D721Med (cell line): ENCODE measurements at regions not wholly inside any gene's neighbourhood (a gene's known extent, or its start where the extent isn't known, plus 50 kb on each side); places are given as distances from the start of the nearest gene placed in this dataset.

ENCODE experiments used
- DNase-seq: peaks from one replicate; pipeline ENCODE4 v3.0.0; 2011; ENCODE audit warnings: low spot score; ENCODE audit not compliant: insufficient read length
- FAIRE-seq: peaks from 2 replicates; lab custom pipeline; 2011; peaks lifted over from hg19 to GRCh38; lab: Jason Lieb, UNC
- TF ChIP-seq, protein P1 (sequence below): IDR thresholded peaks from 2 replicates; pipeline ENCODE4 v1.5.1; 2012; ENCODE audit warnings: mild to moderate bottlenecking, control low read depth; ENCODE audit not compliant: insufficient read depth; ENCODE audit errors: missing control alignments

DNA sequence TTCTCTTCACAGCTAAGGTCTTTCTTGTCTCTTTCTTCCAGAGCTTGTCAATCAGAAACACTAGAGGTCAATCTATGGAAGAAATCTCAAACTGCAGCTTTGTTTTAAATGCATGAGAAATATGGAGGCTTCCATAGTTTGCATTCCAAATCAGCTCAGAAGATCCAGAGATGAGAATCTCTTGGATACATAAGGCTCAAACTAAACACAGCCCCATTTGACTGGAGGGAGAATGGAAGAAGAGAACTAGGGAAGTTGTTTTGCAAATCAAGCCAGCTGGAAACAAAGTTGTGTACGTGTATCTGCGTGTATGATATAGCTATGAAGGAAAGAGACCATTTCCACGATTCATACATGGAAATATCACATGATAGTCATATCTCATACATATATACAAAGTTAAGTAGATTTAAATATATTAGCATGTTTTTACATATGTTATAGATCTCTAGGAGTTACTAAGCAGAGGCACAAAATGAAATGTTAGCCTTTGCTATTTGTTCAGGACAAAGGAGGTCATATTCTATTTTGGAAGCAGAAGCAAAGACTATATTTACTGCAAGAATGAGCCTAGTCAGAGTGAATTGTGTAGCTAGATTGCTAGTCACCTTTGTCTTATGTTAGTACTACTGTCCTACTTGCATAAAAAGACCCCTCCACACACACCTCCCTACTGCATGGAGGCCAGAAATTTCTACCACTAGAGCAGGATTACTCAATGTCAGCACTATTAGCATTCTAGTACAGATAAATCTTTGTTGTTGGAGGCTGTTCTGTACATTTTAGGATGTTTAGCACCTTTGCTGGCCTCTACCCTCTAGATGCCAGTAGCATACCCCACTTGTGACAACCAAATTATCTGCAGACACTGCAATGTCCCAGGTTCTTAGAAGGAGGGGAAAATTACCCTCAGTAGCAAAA lies 303.5 kb upstream of the CHAC2 start:
- FAIRE-seq (no peak), DNase-seq (no peak)
- TF ChIP-seq, protein P1, sequence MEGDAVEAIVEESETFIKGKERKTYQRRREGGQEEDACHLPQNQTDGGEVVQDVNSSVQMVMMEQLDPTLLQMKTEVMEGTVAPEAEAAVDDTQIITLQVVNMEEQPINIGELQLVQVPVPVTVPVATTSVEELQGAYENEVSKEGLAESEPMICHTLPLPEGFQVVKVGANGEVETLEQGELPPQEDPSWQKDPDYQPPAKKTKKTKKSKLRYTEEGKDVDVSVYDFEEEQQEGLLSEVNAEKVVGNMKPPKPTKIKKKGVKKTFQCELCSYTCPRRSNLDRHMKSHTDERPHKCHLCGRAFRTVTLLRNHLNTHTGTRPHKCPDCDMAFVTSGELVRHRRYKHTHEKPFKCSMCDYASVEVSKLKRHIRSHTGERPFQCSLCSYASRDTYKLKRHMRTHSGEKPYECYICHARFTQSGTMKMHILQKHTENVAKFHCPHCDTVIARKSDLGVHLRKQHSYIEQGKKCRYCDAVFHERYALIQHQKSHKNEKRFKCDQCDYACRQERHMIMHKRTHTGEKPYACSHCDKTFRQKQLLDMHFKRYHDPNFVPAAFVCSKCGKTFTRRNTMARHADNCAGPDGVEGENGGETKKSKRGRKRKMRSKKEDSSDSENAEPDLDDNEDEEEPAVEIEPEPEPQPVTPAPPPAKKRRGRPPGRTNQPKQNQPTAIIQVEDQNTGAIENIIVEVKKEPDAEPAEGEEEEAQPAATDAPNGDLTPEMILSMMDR, result no peak

DNA sequence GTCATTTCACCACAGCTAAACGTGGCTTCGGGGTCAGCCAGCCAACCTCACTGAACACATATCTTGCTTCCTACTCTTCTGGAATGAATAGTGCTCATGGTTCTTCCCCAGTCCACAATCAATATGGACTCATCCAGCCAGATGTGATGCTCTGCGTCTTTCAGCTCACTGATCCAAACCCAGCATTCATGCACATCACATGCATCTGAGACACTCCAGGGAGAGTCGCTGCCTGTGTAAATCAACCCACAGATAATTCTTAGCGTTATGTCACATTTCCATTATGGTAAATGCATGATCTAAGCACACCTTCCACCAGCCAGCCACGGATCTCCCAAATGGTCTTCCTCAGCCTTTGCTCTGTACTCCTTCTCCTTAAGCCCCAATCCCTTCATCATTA lies 306.7 kb upstream of the CHAC2 start:
- TF ChIP-seq, protein P1, result no peak
- no peak for FAIRE-seq
- no peak for DNase-seq

DNA sequence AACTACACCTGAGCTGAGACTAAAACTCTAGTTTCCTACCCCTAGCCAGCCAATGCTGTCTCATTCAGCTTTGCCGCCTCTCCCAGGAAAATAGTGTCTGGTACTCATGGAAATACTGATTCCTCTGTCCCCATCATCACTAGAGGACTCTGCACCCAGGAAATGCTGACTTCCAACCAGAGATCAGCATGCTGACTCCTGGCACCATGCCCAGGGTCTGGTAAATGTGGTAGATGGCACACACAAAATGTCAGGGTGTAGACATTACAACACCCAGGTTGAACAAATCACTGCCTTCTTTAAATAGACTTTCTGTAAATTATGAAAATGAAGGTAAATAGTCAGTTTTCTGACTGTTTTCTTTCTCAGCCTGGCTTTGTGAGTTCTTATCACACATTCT lies 307.3 kb upstream of the CHAC2 start:
- FAIRE-seq, result no peak
- TF ChIP-seq, protein P1, result no peak
- no peak for DNase-seq

DNA sequence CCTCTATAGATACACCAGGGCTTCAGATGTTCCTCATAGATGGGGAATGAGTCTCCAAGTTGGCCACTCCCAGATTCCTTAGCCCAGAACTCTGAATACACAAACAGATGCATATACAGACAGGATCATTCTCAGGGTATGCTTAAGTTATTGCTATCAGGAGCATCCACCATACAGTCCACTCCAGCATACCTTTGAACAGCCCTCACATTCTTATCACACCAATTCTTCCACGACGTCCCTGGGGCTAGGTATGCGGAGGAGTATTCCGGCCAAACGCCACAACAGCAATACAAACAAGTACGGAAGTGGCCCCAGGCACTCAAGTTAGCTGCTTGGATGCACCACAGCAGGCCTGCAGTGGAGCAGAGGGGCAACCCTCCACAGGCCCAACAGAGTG lies 312.5 kb upstream of the CHAC2 start:
- TF ChIP-seq, protein P1, result no peak
- DNase-seq (no peak), FAIRE-seq (no peak)

DNA sequence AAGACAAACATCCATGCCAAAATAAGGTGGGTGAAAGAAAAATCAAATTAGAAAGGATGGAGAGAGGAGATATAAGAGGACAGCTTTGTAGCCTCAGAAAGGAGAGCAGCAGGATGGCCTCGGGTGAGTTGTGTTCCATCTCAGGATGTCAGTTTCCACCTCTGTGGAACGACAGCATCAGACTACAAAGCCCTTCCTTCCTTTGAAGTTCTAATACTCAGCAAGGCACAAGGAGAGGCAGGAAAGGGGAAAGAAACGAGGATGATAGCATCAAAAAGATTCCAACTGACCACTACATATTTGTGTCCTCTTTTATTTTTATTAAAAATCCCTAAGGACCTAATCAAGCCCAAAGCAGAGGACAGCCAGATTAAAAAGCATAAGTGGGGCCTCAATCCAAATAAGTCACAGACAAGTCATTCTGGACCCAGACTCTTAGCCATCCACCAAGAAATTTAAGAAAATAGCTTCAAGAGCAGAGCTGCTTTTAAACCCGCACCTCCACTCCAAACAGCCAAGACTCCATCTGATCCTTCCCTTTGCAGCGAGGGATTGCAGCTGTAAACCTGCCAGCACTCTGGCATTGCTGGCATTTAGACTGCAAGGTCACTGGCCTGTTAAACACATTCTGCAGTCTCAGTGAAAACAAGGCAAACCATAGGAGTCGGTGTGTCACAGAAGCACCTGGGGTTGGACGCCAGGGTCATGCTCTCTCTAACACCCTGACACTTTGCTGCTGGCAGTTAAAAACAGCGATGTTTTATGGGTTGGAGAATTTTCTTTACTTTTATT lies 314.5 kb upstream of the CHAC2 start:
- TF ChIP-seq, protein P1, result no peak
- no peak for FAIRE-seq
- DNase-seq, result no peak

DNA sequence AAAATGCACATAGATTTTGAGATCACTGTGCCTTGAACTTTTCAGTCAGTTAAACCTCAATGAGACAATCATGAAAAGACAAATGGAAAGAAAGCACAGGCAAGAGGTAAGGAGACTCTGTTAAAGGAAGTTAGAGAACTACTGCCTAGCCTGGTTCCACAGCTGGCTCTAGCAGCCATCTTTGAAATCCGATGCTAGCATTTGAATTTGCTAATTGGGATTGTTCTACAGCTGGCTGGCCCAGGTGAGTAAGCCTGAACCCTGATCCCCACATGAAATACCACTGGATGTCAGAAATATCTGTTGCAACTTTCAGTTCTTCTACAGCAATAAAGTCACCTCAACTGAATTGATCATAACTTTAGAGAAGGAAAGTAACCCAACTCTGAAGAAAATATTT lies 315.2 kb upstream of the CHAC2 start:
- FAIRE-seq, result no peak
- TF ChIP-seq, protein P1, result no peak
- DNase-seq, result no peak
